ENCODE measurements at regions not wholly inside any gene's neighbourhood (a gene's known extent, or its start where the extent isn't known, plus 50 kb on each side); places are given as distances from the start of the nearest gene placed in this dataset.

- DNase-seq (ENCODE audit: low read depth, low spot score) (no peak), ATAC-seq (no peak)
- no peaks in the 10 kb centered on the region for H4K20me1 ChIP-seq (ENCODE audit: insufficient read depth)
- no TSS peak for BruUV-seq (replicated peaks)
- no peak overlapping the region for H2AFZ ChIP-seq (ENCODE audit: low read depth, low read length, poor library complexity, severe bottlenecking)
- H3K9me3 ChIP-seq (ENCODE audit: control insufficient read depth in 1 of 2, insufficient read depth in 1 of 2, low read depth in 1 of 2, low read length in 2 of 2), result no peaks in the 10 kb centered on the region
- no peaks in the 10 kb centered on the region for H3K36me3 ChIP-seq (ENCODE audit: control insufficient read depth in 1 of 2, insufficient read depth in 2 of 2, low read length in 2 of 2)
- CTCF ChIA-PET, result interaction anchor here (2.5 kb wide), 1 partner anchor 1166 kb away, joined by 12 read pairs; no protein-coding TSS in a partner anchor
- H3K4me2 ChIP-seq (ENCODE audit: low read length), result no peak overlapping the region
- H3K4me1 ChIP-seq (ENCODE audit: control insufficient read depth in 1 of 2, insufficient read depth in 2 of 2, low read length in 2 of 2), result no peaks in the 10 kb centered on the region
- intact Hi-C loops (cut with micrococcal nuclease), result loop anchor here (2.0 kb wide), 3 partner anchors 312 to 1166 kb away; no protein-coding TSS in a partner anchor
- TF ChIP-seq JUND (IDR thresholded peaks at IDR 0.05), result no peak
- TF ChIP-seq EGR1 (IDR thresholded peaks at IDR 0.05; ENCODE audit: low read depth), result no peak
- no peaks in the 10 kb centered on the region for H3K27me3 ChIP-seq (ENCODE audit: insufficient read depth, low read length)
- RAD21 ChIA-PET (ENCODE audit: low non-redundant PET in 1 of 2, low total read pairs in 2 of 2, uncharacterized antibody in 2 of 2, unreplicated experiment in 2 of 2), result no interaction called here
- H3K79me2 ChIP-seq (ENCODE audit: insufficient read depth, low read length), result no peaks in the 10 kb centered on the region
- no peak overlapping the region for H3K9ac ChIP-seq (ENCODE audit: low read length)
- POLR2A ChIA-PET, result no interaction called here
- no peak overlapping the region for H3K27ac ChIP-seq (ENCODE audit: low read depth, low read length)
- H3K4me3 ChIP-seq (replicated peaks in 1 of 2; ENCODE audit: low read depth in 1 of 2, low read length in 2 of 2), result no peak overlapping the region
- H3K9me2 ChIP-seq (ENCODE audit: insufficient read depth), result no peaks in the 10 kb centered on the region
Observed at GRCh38 chr7:47089068-47089417, 492.9 kb downstream of the TNS3 start.

GRCh38 chr7:47088329-47089067 is 493.4 kb downstream of the TNS3 start:
- H3K9ac ChIP-seq (ENCODE audit: low read length), result no peak overlapping the region
- no TSS peak for BruUV-seq (replicated peaks)
- H3K27ac ChIP-seq (ENCODE audit: low read depth, low read length), result no peak overlapping the region
- H3K27me3 ChIP-seq (ENCODE audit: insufficient read depth, low read length), result no peaks in the 10 kb centered on the region
- H3K4me3 ChIP-seq (replicated peaks in 1 of 2; ENCODE audit: low read depth in 1 of 2, low read length in 2 of 2), result no peak overlapping the region
- no peaks in the 10 kb centered on the region for H3K9me3 ChIP-seq (ENCODE audit: control insufficient read depth in 1 of 2, insufficient read depth in 1 of 2, low read depth in 1 of 2, low read length in 2 of 2)
- ChIA-PET CTCF (interaction anchor here (2.5 kb wide), 1 partner anchor 1166 kb away, joined by 12 read pairs; no protein-coding TSS in a partner anchor), RAD21 (ENCODE audit: low non-redundant PET in 1 of 2, low total read pairs in 2 of 2, uncharacterized antibody in 2 of 2, unreplicated experiment in 2 of 2) (no interaction called here), POLR2A (no interaction called here)
- peak; percentile 34 for DNase-seq (ENCODE audit: low read depth, low spot score)
- no peaks in the 10 kb centered on the region for H3K9me2 ChIP-seq (ENCODE audit: insufficient read depth)
- ATAC-seq, result peak; percentile 99
- H3K4me2 ChIP-seq (ENCODE audit: low read length), result no peak overlapping the region
- H3K36me3 ChIP-seq (ENCODE audit: control insufficient read depth in 1 of 2, insufficient read depth in 2 of 2, low read length in 2 of 2), result no peaks in the 10 kb centered on the region
- no peaks in the 10 kb centered on the region for H4K20me1 ChIP-seq (ENCODE audit: insufficient read depth)
- intact Hi-C loops (cut with micrococcal nuclease), result loop anchor here (1.0 to 2.0 kb wide), 5 partner anchors 92 to 1166 kb away; no protein-coding TSS in a partner anchor
- peak overlapping the region; percentile 63 for H2AFZ ChIP-seq (ENCODE audit: low read depth, low read length, poor library complexity, severe bottlenecking)
- TF ChIP-seq RAD21 (IDR thresholded peaks at IDR 0.05; ENCODE audit: low read depth), result peak; percentile 95
- TF ChIP-seq CTCF (IDR thresholded peaks at IDR 0.05 in 2 of 3, conservative IDR thresholded peaks at IDR 0.05 in 1 of 3; ENCODE audit: borderline replicate concordance in 1 of 3, insufficient read depth in 1 of 3, low read depth in 2 of 3, low read length in 2 of 3), result peak; percentile 72 to 89 (median 75)
- TF ChIP-seq REST (IDR thresholded peaks at IDR 0.05; ENCODE audit: low read depth), result no peak
- H3K4me1 ChIP-seq (ENCODE audit: control insufficient read depth in 1 of 2, insufficient read depth in 2 of 2, low read length in 2 of 2), result no peaks in the 10 kb centered on the region
- H3K79me2 ChIP-seq (ENCODE audit: insufficient read depth, low read length), result no peaks in the 10 kb centered on the region
